SK-N-SH (cell line): ENCODE measurements at regions not wholly inside any gene's neighbourhood (a gene's known extent, or its start where the extent isn't known, plus 50 kb on each side); places are given as distances from the start of the nearest gene placed in this dataset.

ENCODE experiments used
- CTCF ChIA-PET: fragments of 300-600, 350-600 bp; formaldehyde crosslinking; extraction: SDS; loops from one replicate; lab custom pipeline; 2021; lab: Yijun Ruan, JAX
- POLR2A ChIA-PET: fragments of 350-600 bp; sonication (Branson Sonifier 250); formaldehyde crosslinking; extraction: SDS; loops from one replicate; lab custom pipeline; 2020; ENCODE audit warnings: antibody characterized with exemption, inconsistent platforms; lab: Yijun Ruan, JAX
- DNase-seq: peaks from one replicate; pipeline ENCODE4 v3.0.0; 2012
- H2AFZ ChIP-seq: fragments of 200-600 bp; sonication (generic); 2 replicates; pipeline ENCODE4 v1.8.1; 2016; ENCODE audit warnings: antibody characterized with exemption, mild to moderate bottlenecking, low read depth
- H3F3A ChIP-seq: fragments of 200-600 bp; sonication (generic); replicated peaks from 2 replicates; pipeline ENCODE3; 2016; ENCODE audit warnings: antibody characterized with exemption, mild to moderate bottlenecking; ENCODE audit not compliant: insufficient read depth
- H3K27ac ChIP-seq, 2 experiments: fragments of 200-500 bp in 1 of 2; fragments of 200-600 bp in 1 of 2; sonication (Bioruptor generic) in 1 of 2; sonication (generic), shearing (Covaris generic) in 1 of 2; 2 replicates each; pipeline versions ENCODE4 v1.5.1 to v1.6.1; 2014 to 2016; ENCODE audit warnings: low read depth in 2 of 2, inconsistent platforms in 1 of 2, low read length in 1 of 2, mild to moderate bottlenecking in 1 of 2, mixed read lengths in 1 of 2
- H3K27me3 ChIP-seq: fragments of 200-600 bp; sonication (generic), shearing (Covaris generic); 2 replicates; pipeline ENCODE4 v1.6.1; 2016; ENCODE audit warnings: mixed run types; ENCODE audit not compliant: insufficient read depth
- H3K36me3 ChIP-seq, 2 experiments: fragments of 200-500 bp in 1 of 2; fragments of 200-600 bp in 1 of 2; sonication (Bioruptor generic) in 1 of 2; sonication (generic) in 1 of 2; replicated peaks in 1 of 2; 2 replicates each; pipeline versions ENCODE3 to v1.5.1; 2014 to 2016; ENCODE audit warnings: low read length in 1 of 2, mild to moderate bottlenecking in 1 of 2; ENCODE audit not compliant: insufficient read depth in 2 of 2, control insufficient read depth in 1 of 2
- H3K4me1 ChIP-seq, 2 experiments: fragments of 200-500 bp in 1 of 2; fragments of 200-600 bp in 1 of 2; sonication (Bioruptor generic) in 1 of 2; sonication (generic), shearing (Covaris generic) in 1 of 2; 2 replicates each; pipeline versions ENCODE4 v1.5.1 to v1.6.1; 2014 to 2016; ENCODE audit warnings: low read depth in 1 of 2, low read length in 1 of 2, mixed run types in 1 of 2; ENCODE audit not compliant: insufficient read depth in 2 of 2, control insufficient read depth in 1 of 2
- H3K4me2 ChIP-seq: fragments of 200-600 bp; sonication (generic), shearing (Covaris generic); 2 replicates; pipeline ENCODE4 v1.6.1; 2017; ENCODE audit warnings: mixed run types
- H3K4me3 ChIP-seq, 2 experiments: fragments of 200-500 bp in 1 of 2; fragments of 200-600 bp in 1 of 2; sonication (Bioruptor generic) in 1 of 2; sonication (generic), shearing (Covaris generic) in 1 of 2; 2 replicates each; pipeline versions ENCODE4 v1.5.1 to v1.8.1; 2014 to 2016; ENCODE audit warnings: low read depth in 2 of 2, inconsistent platforms in 1 of 2, low read length in 1 of 2, mild to moderate bottlenecking in 1 of 2, mixed read lengths in 1 of 2, moderate library complexity in 1 of 2
- H3K79me2 ChIP-seq: fragments of 200-600 bp; sonication (generic); 2 replicates; pipeline ENCODE4 v1.8.1; 2017; ENCODE audit warnings: mild to moderate bottlenecking; ENCODE audit not compliant: insufficient read depth
- H3K9ac ChIP-seq: fragments of 200-600 bp; sonication (generic); 2 replicates; pipeline ENCODE4 v1.6.1; 2017; ENCODE audit warnings: mixed run types
- H3K9me2 ChIP-seq: fragments of 200-600 bp; sonication (generic); 2 replicates; pipeline ENCODE4 v1.6.1; 2017; ENCODE audit warnings: mixed run types
- H3K9me3 ChIP-seq: fragments of 200-600 bp; sonication (generic); 2 replicates; pipeline ENCODE4 v1.6.1; 2017; ENCODE audit warnings: mixed run types, mild to moderate bottlenecking, moderate library complexity
- H4K20me1 ChIP-seq: fragments of 200-600 bp; sonication (generic); 2 replicates; pipeline ENCODE4 v1.6.1; 2017; ENCODE audit warnings: mild to moderate bottlenecking, mixed run types; ENCODE audit not compliant: insufficient read depth
- CHD2 ChIP-seq: fragments of 150-350 bp; IDR thresholded peaks from 2 replicates; pipeline ENCODE4 v1.6.1; 2018; ENCODE audit warnings: low read length; ENCODE audit not compliant: partially characterized antibody
- EP300 ChIP-seq, 2 experiments: IDR thresholded peaks; 2 replicates each; pipeline versions ENCODE4 v1.4.0 to v1.6.1; 2012; ENCODE audit warnings: borderline replicate concordance in 1 of 2, low read depth in 1 of 2, low read length in 1 of 2
- EZH2phosphoT487 ChIP-seq: fragments of 200-600 bp; sonication (generic); IDR thresholded peaks from 2 replicates; pipeline ENCODE4 v1.6.1; 2017; ENCODE audit warnings: low read depth, mixed run types, mild to moderate bottlenecking, antibody characterized with exemption, moderate library complexity, borderline replicate concordance
- FOSL2 ChIP-seq: IDR thresholded peaks from 2 replicates; pipeline ENCODE4 v1.4.0; 2012; ENCODE audit warnings: low read depth, mild to moderate bottlenecking, moderate library complexity, borderline replicate concordance
- MAX ChIP-seq: IDR thresholded peaks from 2 replicates; pipeline ENCODE4 v1.4.0; 2012; ENCODE audit warnings: low read depth
- MEF2A ChIP-seq: IDR thresholded peaks from 2 replicates; pipeline ENCODE4 v1.4.0; 2012; ENCODE audit warnings: low read depth, borderline replicate concordance
- MXI1 ChIP-seq: IDR thresholded peaks from 2 replicates; pipeline ENCODE4 v1.6.1; 2012; ENCODE audit warnings: mild to moderate bottlenecking, low read depth, low read length, improper control_type of control experiment
- NFIC ChIP-seq: IDR thresholded peaks from 2 replicates; pipeline ENCODE4 v1.4.0; 2012; ENCODE audit warnings: borderline replicate concordance
- NRF1 ChIP-seq: IDR thresholded peaks from 2 replicates; pipeline ENCODE4 v1.6.1; 2012; ENCODE audit warnings: low read depth, mild to moderate bottlenecking, low read length
- REST ChIP-seq: IDR thresholded peaks from 2 replicates; pipeline ENCODE4 v1.6.1; 2012; ENCODE audit warnings: mild to moderate bottlenecking, low read depth, low read length, moderate library complexity
- RXRA ChIP-seq: IDR thresholded peaks from 2 replicates; pipeline ENCODE4 v1.4.0; 2012; ENCODE audit warnings: low read depth, mild to moderate bottlenecking, borderline replicate concordance
- TCF12 ChIP-seq: IDR thresholded peaks from 2 replicates; pipeline ENCODE4 v1.4.0; 2012
- YY1 ChIP-seq: IDR thresholded peaks from 2 replicates; pipeline ENCODE4 v1.4.0; 2012; ENCODE audit warnings: low read depth, mild to moderate bottlenecking
- ZBTB33 ChIP-seq: IDR thresholded peaks from 2 replicates; pipeline ENCODE4 v1.4.0; 2012; ENCODE audit warnings: low read depth, borderline replicate concordance
- WGBS: methylation state at CpG from one replicate; pipeline ENCODE4 v1.1.6; 2017; ENCODE audit warnings: low lambda C conversion rate; 5-methylcytosine and 5-hydroxymethylcytosine counted together

GRCh38 chr18:22536558-22536957 lies 118.8 kb upstream of the CTAGE1 start:
- no peaks in the 10 kb centered on the region for H3K4me1 ChIP-seq
- H3K79me2 ChIP-seq = no peaks in the 10 kb centered on the region
- H3K9ac ChIP-seq = no peak overlapping the region
- H3K36me3 ChIP-seq = no peaks in the 10 kb centered on the region
- H4K20me1 ChIP-seq = no peaks in the 10 kb centered on the region
- no peak overlapping the region for H3K27ac ChIP-seq
- H3K4me2 ChIP-seq = no peak overlapping the region
- no peaks in the 10 kb centered on the region for H3F3A ChIP-seq
- WGBS = 21% methylated on average over 5 of the region's 7 CpGs
- H3K9me2 ChIP-seq = no peaks in the 10 kb centered on the region
- no peak overlapping the region for H3K4me3 ChIP-seq
- TF ChIP-seq CHD2 (no peak), REST (no peak), FOSL2 (no peak), EZH2phosphoT487 (no peak), TCF12 (no peak)
- TF ChIP-seq, all 33 proteins: peak for 0
- ChIA-PET CTCF (interaction anchor here (1.3 kb wide), 1 partner anchor 9 kb away, joined by 3 read pairs; no protein-coding TSS in a partner anchor), POLR2A (no interaction called here)
- no peaks in the 10 kb centered on the region for H3K9me3 ChIP-seq
- no peak overlapping the region for H2AFZ ChIP-seq
- 0 out of 2 replicates have a peak, but pooled peaks cover 6% of the 10 kb centered on the region for H3K27me3 ChIP-seq
- no peak for DNase-seq

- Histone ChIP-seq H3K27me3 (peaks cover 6% of the 10 kb centered on the region; the same call in 1 of the 2 replicates), H3K36me3 (no peaks in the 10 kb centered on the region), H3K4me3 (no peak overlapping the region), H3K27ac (no peak overlapping the region), H3K4me2 (no peak overlapping the region), H3K79me2 (no peaks in the 10 kb centered on the region), H3K9me3 (no peaks in the 10 kb centered on the region), H3K4me1 (no peaks in the 10 kb centered on the region), H3K9ac (no peak overlapping the region), H4K20me1 (no peaks in the 10 kb centered on the region), H3K9me2 (no peaks in the 10 kb centered on the region), H2AFZ (no peak overlapping the region), H3F3A (no peaks in the 10 kb centered on the region)
- TF ChIP-seq RXRA (no peak), FOSL2 (no peak), MEF2A (no peak)
- ChIA-PET POLR2A (no interaction called here), CTCF (no interaction called here)
- DNase-seq = no peak
- whole genome bisulfite sequencing = 25% methylated on average over 5 of the region's 5 CpGs
Observed at GRCh38 chr18:22538426-22538825, 120.7 kb upstream of the CTAGE1 start.

GRCh38 chr18:22539051-22539765 lies 121.5 kb upstream of the CTAGE1 start:
- CTCF ChIA-PET = no interaction called here
- Histone ChIP-seq H3K4me1 (no peaks in the 10 kb centered on the region), H3K36me3 (no peaks in the 10 kb centered on the region), H3F3A (no peaks in the 10 kb centered on the region), H3K27ac (no peak overlapping the region), H3K79me2 (no peaks in the 10 kb centered on the region), H3K4me2 (no peak overlapping the region), H2AFZ (no peak overlapping the region), H4K20me1 (no peaks in the 10 kb centered on the region), H3K27me3 (peaks cover 6% of the 10 kb centered on the region; the same call in 1 of the 2 replicates), H3K9ac (no peak overlapping the region), H3K9me2 (no peaks in the 10 kb centered on the region), H3K9me3 (no peaks in the 10 kb centered on the region), H3K4me3 (no peak overlapping the region)
- DNase-seq = no peak
- 6% methylated on average over 6 of the region's 6 CpGs for WGBS
- POLR2A ChIA-PET = no interaction called here
- TF ChIP-seq NRF1 (no peak), NFIC (no peak), EP300 (IDR thresholded peaks at IDR 0.05; ENCODE audit: borderline replicate concordance in 1 of 2, low read depth in 1 of 2, low read length in 1 of 2) (no peak), MEF2A (no peak), YY1 (no peak), RXRA (no peak), MAX (no peak), ZBTB33 (no peak), MXI1 (no peak)
